Ascending aorta (tissue), 2 donors: ENCODE measurements at regions not wholly inside any gene's neighbourhood (a gene's known extent, or its start where the extent isn't known, plus 50 kb on each side); places are given as distances from the start of the nearest gene placed in this dataset.

ENCODE experiments used
- DNase-seq, 2 donors: peaks; one replicate each; pipeline ENCODE4 v3.0.0-alpha.2; 2019; ENCODE audit warnings: low spot score in 2 of 2
- H3K27ac ChIP-seq, 2 donors: fragments of 200-600 bp; sonication (generic); one replicate each; pipeline ENCODE4 v1.5.1; 2016 to 2017; ENCODE audit warnings: mild to moderate bottlenecking in 1 of 2
- H3K27me3 ChIP-seq: fragments of 200-600 bp; sonication (generic); one replicate; pipeline ENCODE4 v1.5.1; 2017
- H3K36me3 ChIP-seq, 2 donors: fragments of 200-600 bp; sonication (generic); one replicate each; pipeline ENCODE4 v1.5.1; 2016
- H3K4me1 ChIP-seq, 2 donors: fragments of 200-600 bp; sonication (generic); one replicate each; pipeline ENCODE4 v1.5.1; 2016 to 2017; ENCODE audit warnings: mild to moderate bottlenecking in 1 of 2
- H3K4me3 ChIP-seq, 2 donors: fragments of 200-600 bp; sonication (generic); one replicate each; pipeline ENCODE4 v1.5.1; 2016 to 2017; ENCODE audit warnings: mild to moderate bottlenecking in 1 of 2
- H3K9me3 ChIP-seq, 2 donors: fragments of 200-600 bp; sonication (generic); one replicate each; pipeline ENCODE4 v1.5.1; 2016
- intact Hi-C: fragments of 100-400 bp; cut with DNase I; formaldehyde crosslinking; loops from one replicate; pipeline ENCODE4 v1.15.1; 2023
- TF ChIP-seq, protein P1 (sequence below), 3 experiments: fragments of 200-600 bp in 2 of 3; fragments of 450-650 bp in 1 of 3; sonication (generic) in 2 of 3; IDR thresholded peaks; one replicate each; pipeline ENCODE4 v1.5.1; 2016 to 2019; ENCODE audit warnings: antibody characterized with exemption in 3 of 3, mild to moderate bottlenecking in 1 of 3, moderate library complexity in 1 of 3

DNA sequence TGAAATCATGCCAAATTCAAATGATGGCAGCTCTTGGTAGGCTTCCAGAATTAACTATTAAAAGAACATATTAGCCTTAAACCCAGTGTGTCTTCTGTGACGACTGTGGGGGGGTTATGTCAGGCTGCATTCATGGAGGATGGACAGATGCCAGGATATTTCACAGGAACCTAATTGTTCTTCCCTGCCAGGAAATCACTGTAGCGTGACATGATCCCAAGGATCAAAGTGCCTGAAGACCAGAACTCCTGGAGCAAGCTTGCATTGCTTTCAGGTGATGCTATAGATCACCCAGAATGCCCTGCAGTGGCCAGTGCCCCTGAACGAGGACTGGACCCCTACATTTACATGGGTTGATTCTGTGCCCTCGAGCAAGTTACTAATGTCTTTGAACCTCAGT is 1093.0 kb upstream of the TENM3 start:
- Histone ChIP-seq H3K4me1 (no peaks in the 10 kb centered on the region), H3K9me3 (no peaks in the 10 kb centered on the region), H3K4me3 (no peak overlapping the region), H3K36me3 (no peaks in the 10 kb centered on the region), H3K27me3 (no peaks in the 10 kb centered on the region), H3K27ac (no peak overlapping the region)
- intact Hi-C loops = no loop called here
- TF ChIP-seq, protein P1, sequence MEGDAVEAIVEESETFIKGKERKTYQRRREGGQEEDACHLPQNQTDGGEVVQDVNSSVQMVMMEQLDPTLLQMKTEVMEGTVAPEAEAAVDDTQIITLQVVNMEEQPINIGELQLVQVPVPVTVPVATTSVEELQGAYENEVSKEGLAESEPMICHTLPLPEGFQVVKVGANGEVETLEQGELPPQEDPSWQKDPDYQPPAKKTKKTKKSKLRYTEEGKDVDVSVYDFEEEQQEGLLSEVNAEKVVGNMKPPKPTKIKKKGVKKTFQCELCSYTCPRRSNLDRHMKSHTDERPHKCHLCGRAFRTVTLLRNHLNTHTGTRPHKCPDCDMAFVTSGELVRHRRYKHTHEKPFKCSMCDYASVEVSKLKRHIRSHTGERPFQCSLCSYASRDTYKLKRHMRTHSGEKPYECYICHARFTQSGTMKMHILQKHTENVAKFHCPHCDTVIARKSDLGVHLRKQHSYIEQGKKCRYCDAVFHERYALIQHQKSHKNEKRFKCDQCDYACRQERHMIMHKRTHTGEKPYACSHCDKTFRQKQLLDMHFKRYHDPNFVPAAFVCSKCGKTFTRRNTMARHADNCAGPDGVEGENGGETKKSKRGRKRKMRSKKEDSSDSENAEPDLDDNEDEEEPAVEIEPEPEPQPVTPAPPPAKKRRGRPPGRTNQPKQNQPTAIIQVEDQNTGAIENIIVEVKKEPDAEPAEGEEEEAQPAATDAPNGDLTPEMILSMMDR (IDR thresholded peaks at IDR 0.05) = no peak
- DNase-seq = no peak

DNA sequence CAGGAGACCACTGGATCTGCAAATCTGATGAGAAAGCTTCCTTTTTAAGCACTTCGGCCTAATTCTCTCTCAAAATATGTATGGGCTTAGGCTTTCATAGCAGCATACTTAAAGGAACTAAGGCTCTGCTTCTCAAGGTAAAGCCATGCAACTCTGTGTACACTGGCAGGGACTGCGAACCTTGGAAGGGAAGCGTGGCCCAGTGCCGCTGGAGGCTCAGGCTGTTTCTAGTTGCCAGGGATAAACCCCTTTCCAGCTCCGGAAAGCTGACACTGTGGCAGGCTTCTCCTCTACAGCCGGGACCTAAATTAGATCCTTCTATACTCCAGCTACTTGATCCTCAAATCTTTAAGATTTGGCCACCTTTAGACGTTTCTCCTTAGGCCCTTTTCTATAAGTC is 1091.3 kb upstream of the TENM3 start:
- no peaks in the 10 kb centered on the region for H3K4me1 ChIP-seq
- no peaks in the 10 kb centered on the region for H3K9me3 ChIP-seq
- no peak overlapping the region for H3K27ac ChIP-seq
- intact Hi-C loops = no loop called here
- H3K36me3 ChIP-seq = no peaks in the 10 kb centered on the region
- no peak overlapping the region for H3K4me3 ChIP-seq
- H3K27me3 ChIP-seq = no peaks in the 10 kb centered on the region
- DNase-seq = no peak
- TF ChIP-seq, protein P1 (IDR thresholded peaks at IDR 0.05) = no peak

DNA sequence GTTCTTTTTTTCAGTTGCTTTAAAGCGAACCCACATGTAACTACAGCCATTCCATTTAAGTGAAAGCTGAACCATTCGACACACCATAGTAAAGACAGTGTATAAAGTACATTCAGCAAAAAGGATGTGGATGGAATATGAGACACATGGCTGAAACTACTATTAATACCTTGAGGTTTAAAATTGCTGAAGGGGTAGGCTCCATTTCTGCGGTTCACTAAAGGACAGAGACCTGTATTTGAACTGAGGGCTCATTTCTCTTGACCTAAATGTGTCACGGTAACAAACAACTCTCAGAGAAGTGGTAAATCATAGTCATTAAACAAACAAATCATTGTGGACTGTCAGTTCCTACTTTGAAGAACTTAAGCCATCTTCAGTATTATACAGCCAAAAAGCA is 1085.6 kb upstream of the TENM3 start:
- Histone ChIP-seq H3K9me3 (no peaks in the 10 kb centered on the region), H3K4me1 (no peaks in the 10 kb centered on the region), H3K27ac (no peak overlapping the region), H3K36me3 (no peaks in the 10 kb centered on the region), H3K27me3 (no peaks in the 10 kb centered on the region), H3K4me3 (no peak overlapping the region)
- TF ChIP-seq, protein P1 (IDR thresholded peaks at IDR 0.05) = no peak
- intact Hi-C loops = no loop called here
- DNase-seq = no peak

DNA sequence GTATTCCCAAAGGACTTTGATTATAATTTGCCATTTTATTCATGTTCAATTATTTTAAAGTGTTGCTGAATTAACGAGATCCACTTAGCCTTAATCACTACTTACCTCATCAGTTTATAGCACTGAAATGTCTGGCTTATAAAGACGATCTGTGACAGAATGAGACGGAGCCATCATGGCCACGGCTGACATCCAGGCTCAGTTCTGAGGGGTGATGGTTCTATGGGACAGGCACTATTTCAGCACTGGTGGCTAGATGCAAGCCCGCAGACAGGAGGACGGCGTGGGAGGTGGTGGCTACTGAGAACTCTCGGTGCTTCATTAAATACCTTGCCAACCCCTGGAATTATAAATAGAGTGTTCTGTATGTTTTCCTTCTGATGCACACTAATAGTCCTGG is 1084.2 kb upstream of the TENM3 start:
- Histone ChIP-seq H3K27me3 (no peaks in the 10 kb centered on the region), H3K9me3 (no peaks in the 10 kb centered on the region), H3K4me1 (no peaks in the 10 kb centered on the region), H3K36me3 (no peaks in the 10 kb centered on the region), H3K4me3 (no peak overlapping the region), H3K27ac (no peak overlapping the region)
- intact Hi-C loops = no loop called here
- TF ChIP-seq, protein P1 (IDR thresholded peaks at IDR 0.05) = no peak
- DNase-seq = no peak

DNA sequence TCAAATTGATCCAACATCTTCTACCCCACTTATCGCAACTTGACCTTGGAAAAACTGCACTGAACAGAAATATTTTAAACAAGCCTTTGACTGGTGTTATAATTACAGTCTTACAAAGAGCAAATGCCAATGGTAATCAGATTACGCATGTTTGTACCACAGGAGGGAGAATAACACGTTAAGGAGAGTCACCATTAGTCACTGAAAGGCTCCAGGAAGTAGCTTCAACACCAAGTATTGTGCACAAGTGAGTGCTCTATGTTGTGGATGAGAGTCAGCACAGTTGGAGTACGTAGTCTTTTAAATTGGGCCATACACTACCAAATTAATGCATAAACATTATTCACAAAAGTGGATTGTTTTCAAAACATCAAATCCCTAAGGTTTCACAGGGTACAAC is 1081.5 kb upstream of the TENM3 start:
- H3K27me3 ChIP-seq = no peaks in the 10 kb centered on the region
- no peaks in the 10 kb centered on the region for H3K9me3 ChIP-seq
- H3K4me1 ChIP-seq = no peaks in the 10 kb centered on the region
- TF ChIP-seq, protein P1 (IDR thresholded peaks at IDR 0.05) = no peak
- no peaks in the 10 kb centered on the region for H3K36me3 ChIP-seq
- H3K27ac ChIP-seq = no peak overlapping the region
- DNase-seq = no peak
- intact Hi-C loops = no loop called here
- no peak overlapping the region for H3K4me3 ChIP-seq

DNA sequence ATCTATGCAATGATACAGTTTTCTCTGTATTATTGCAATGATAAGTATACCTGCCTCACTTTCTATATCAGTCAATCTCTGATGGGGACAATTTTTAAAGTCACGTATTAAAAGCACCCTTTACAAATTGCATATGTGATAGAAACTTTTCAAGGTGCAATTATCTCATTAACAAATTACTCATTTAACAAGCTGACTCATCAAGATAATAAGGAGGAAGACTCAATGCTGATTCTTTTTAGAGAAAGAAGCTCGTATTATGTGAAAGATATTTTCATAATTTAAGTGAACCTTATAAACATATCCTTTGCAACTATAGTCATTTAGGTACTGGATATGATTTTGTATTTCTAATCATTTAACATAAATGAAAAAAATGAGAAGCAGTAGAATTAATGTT is 1080.9 kb upstream of the TENM3 start:
- Histone ChIP-seq H3K27me3 (no peaks in the 10 kb centered on the region), H3K36me3 (no peaks in the 10 kb centered on the region), H3K4me3 (no peak overlapping the region), H3K4me1 (no peaks in the 10 kb centered on the region), H3K9me3 (no peaks in the 10 kb centered on the region), H3K27ac (no peak overlapping the region)
- TF ChIP-seq, protein P1 (IDR thresholded peaks at IDR 0.05) = no peak
- no peak for DNase-seq
- intact Hi-C loops = no loop called here
